Esophagus mucosa (tissue), 1 donor: ENCODE measurements at regions not wholly inside any gene's neighbourhood (a gene's known extent, or its start where the extent isn't known, plus 50 kb on each side); places are given as distances from the start of the nearest gene placed in this dataset.
"Not testable (repeated sequence)": the region's sequence is repeated elsewhere in the genome, so short reads cannot be mapped to it uniquely, and the experiment has no call there.

Experiments
- ATAC-seq: fragments of 200-7000 bp; cut with Tn5 transposase; one replicate; pipeline ENCODE4 v1.9.1; 2020
- donor health status: DM: yes; HTN: yes; CAD: no.

- ATAC-seq, result no peak
Observed at GRCh38 chr2:182646763-182647498, 69.1 kb upstream of the DNAJC10 start.

GRCh38 chr2:182647499-182647787 is 68.6 kb upstream of the DNAJC10 start:
- ATAC-seq, result no peak

GRCh38 chr2:182649316-182649715 is 66.7 kb upstream of the DNAJC10 start:
- ATAC-seq, result no peak

- ATAC-seq, result no peak
Observed at GRCh38 chr2:182650704-182651103, 65.4 kb upstream of the DNAJC10 start.

- ATAC-seq, result no peak
Observed at GRCh38 chr2:182652326-182652725, 63.7 kb upstream of the DNAJC10 start.

GRCh38 chr2:182655750-182656149 is 60.3 kb upstream of the DNAJC10 start:
- ATAC-seq, result no peak

- no peak for ATAC-seq
Observed at GRCh38 chr2:182664212-182664611, 51.8 kb upstream of the DNAJC10 start.

GRCh38 chr2:182665500-182665899 is 50.6 kb upstream of the DNAJC10 start:
- not testable (repeated sequence) for ATAC-seq
